Adrenal gland (tissue), 5 donors: ENCODE measurements at regions not wholly inside any gene's neighbourhood (a gene's known extent, or its start where the extent isn't known, plus 50 kb on each side); places are given as distances from the start of the nearest gene placed in this dataset.

Experiments
- CTCF ChIP-seq, 6 experiments: fragments of 450-650 bp in 4 of 6; fragments of 200-600 bp in 2 of 6; sonication (generic) in 1 of 6; IDR thresholded peaks; 1 replicate in 5 of 6; 2 replicates in 1 of 6; pipeline versions ENCODE4 v1.5.1 to v1.8.0; 2016 to 2021; ENCODE audit warnings: antibody characterized with exemption in 6 of 6, mild to moderate bottlenecking in 2 of 6, moderate library complexity in 1 of 6
- POLR2A ChIP-seq, 2 donors: fragments of 450-650 bp; IDR thresholded peaks; one replicate each; pipeline ENCODE4 v1.6.1; 2017; ENCODE audit warnings: antibody characterized with exemption in 2 of 2, mild to moderate bottlenecking in 2 of 2, moderate library complexity in 1 of 2
- donor health status: DM: no; HTN: no; CAD: no.

GRCh38 chr7:149569726-149570422 lies 72.3 kb upstream of the ZNF746 start:
- TF ChIP-seq CTCF (IDR thresholded peaks at IDR 0.05) (no peak), POLR2A (IDR thresholded peaks at IDR 0.05) (no peak)
